Forelimb muscle (tissue), 1 donor: ENCODE measurements at regions not wholly inside any gene's neighbourhood (a gene's known extent, or its start where the extent isn't known, plus 50 kb on each side); places are given as distances from the start of the nearest gene placed in this dataset.
"Not testable (repeated sequence)": the region's sequence is repeated elsewhere in the genome, so short reads cannot be mapped to it uniquely, and the experiment has no call there.

Source experiments
- DNase-seq: peaks from one replicate; pipeline ENCODE4 v3.0.0-alpha.2; 2013; ENCODE audit warnings: low read depth

DNA sequence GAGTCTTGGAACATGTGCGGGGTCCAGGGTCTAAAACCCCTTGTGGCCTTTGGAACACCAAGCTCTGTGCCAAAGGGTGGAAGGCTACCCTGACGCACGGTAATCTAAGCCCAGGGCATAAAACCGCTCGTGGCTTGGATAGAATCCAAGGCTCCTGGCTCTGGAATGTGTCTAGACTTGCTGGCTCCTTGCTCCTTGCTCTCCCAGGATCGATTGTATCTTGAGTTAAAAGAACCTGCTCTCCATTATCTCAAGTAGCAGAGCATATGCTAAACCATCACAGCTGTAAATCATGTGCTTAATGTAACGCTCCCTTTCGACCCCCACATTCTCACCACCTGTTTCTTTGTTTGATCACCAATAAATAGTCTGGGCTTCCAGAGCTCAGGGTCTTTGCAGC is 50.3 kb downstream of the TLCD4 start:
- DNase-seq: not testable (repeated sequence)

DNA sequence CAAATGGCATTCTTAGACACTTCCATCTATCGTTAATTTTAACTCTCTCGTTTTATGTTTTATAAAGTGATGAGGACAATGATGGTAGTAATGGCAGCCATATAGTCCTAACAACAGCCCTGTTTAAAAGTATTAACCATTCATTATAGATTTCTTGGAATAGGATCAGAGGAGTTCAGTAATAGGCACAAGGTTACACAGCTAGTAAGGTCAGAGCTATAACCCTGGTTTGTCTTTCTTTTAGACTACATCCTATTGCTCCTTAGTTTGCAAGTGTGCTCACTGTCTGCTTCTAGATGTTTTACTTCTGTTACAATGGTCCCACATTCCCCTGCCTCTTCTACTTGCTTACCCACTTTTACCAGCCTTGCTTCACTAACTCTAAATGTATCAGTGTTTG is 50.9 kb downstream of the TLCD4 start:
- DNase-seq: no peak

DNA sequence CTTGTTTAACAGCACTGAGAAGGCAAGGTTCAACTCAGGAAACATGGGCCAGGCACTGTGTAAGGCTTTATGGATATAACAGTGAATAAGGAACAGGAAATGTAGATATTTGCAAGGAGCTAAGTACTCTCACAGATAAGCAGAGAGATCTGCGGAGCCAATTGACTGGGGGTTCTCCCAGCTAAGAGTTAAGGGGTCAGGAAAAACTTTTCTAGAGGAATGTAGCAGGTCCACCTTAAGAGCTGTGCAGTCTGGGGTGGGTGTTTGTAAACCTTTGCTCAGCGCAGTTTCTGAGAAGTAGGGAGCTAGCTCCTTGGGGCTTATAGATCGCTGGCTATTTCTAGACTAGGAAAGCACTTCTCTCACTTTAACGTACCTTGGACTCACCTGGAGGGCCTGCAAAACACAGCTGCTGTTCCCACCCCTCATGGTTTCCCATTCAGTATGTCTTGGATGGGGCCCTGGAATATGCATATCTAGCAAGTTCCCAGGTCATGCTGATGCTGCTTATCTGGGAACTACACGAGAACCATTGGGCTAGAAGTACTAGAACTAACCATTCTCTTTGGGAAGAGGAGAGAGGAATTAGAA is 51.7 kb downstream of the TLCD4 start:
- no peak for DNase-seq

GRCh38 chr1:95169548-95169947 is 52.4 kb downstream of the TLCD4 start:
- DNase-seq: no peak

GRCh38 chr1:95171270-95172245 is 54.4 kb downstream of the TLCD4 start:
- no peak for DNase-seq

- DNase-seq: no peak
These were observed 57.1 kb upstream of the RWDD3 start for GRCh38 chr1:95176861-95177260.

DNA sequence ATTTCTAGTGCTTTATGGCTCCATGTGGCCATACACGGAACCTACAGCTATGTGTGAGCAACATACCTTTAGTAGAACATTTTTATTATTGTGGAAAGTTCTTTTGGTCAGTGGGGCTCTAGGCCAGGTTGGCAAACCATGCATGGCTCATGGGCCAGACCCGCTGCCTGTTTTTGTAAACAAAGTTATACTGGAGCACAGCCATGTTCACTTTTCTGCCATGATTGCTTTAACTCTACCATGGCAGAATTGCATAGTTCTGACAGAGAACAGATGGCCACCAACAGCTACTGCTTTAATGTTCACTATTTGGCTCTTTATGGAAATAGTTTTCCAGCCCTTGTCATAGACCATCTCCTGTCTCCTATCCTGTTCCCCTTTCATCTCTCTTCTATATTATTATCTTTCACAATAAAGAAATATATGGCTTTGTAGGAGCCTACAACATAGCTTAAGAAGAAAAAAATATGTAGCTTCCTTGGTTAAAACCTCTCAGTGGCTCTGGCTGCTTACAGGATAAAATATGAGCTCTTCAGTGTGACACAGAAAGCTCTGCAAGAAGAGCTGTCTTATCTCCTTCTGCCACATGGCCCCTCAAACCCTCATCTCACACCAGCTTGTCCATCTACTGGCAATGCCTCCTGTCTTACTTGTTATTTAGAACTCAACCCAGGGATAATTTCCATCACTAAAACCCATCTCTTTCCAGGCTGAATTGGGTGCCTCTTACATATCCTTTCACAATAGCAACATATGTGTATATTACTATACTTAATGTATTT is 54.6 kb upstream of the RWDD3 start:
- DNase-seq: no peak

- DNase-seq: no peak
These were observed 53.6 kb upstream of the RWDD3 start for GRCh38 chr1:95180371-95180770.

GRCh38 chr1:95181096-95181495 is 52.9 kb upstream of the RWDD3 start:
- no peak for DNase-seq

- peak; percentile 16 for DNase-seq
These were observed 50.1 kb upstream of the RWDD3 start for GRCh38 chr1:95183952-95184351.
